ENCODE measurements at regions not wholly inside any gene's neighbourhood (a gene's known extent, or its start where the extent isn't known, plus 50 kb on each side); places are given as distances from the start of the nearest gene placed in this dataset.

DNA sequence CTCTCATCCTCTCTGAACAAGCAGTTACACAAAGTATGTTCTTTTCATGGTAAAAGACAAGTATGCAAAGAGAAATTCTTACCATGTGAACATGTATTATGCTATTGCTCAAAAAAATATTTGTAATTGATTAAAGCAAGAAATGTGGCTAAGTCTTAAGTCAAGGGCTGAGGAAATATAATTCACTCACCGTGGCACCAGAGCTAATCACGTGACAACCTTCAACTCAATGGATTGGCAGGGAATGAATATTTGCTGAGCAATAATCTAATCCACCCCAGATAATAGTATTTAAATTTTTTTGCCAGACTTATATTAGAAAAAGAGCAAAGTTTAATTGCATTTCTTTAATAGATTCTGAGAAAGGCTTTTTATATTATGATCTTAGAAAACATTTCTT is 310.2 kb downstream of the HS3ST1 start (continued):
- TF ChIP-seq JUND (IDR thresholded peaks at IDR 0.05; ENCODE audit: low read length) (no peak), BACH1 (IDR thresholded peaks at IDR 0.05; ENCODE audit: low read length) (no peak), SAP30 (IDR thresholded peaks at IDR 0.05; ENCODE audit: insufficient read depth, insufficient replicate concordance, low read length) (no peak), PHF8 (conservative IDR thresholded peaks at IDR 0.05; ENCODE audit: low read depth, low read length) (no peak), RFX5 (IDR thresholded peaks at IDR 0.05; ENCODE audit: borderline replicate concordance, low read depth, low read length) (no peak), CBX5 (IDR thresholded peaks at IDR 0.05; ENCODE audit: low read depth, low read length) (no peak), SIRT6 (IDR thresholded peaks at IDR 0.05; ENCODE audit: low read length) (no peak)
- TF ChIP-seq, protein P1, sequence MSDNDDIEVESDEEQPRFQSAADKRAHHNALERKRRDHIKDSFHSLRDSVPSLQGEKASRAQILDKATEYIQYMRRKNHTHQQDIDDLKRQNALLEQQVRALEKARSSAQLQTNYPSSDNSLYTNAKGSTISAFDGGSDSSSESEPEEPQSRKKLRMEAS (IDR thresholded peaks at IDR 0.05) = no peak

Measured in H1 (cell line).